Inflammatory macrophage treated with lipopolysaccharide for 4 hours (primary cell): ENCODE measurements at regions not wholly inside any gene's neighbourhood (a gene's known extent, or its start where the extent isn't known, plus 50 kb on each side); places are given as distances from the start of the nearest gene placed in this dataset.

Source experiments
- DNase-seq: peaks from one replicate; pipeline ENCODE4 v3.0.0-alpha.2; 2020

DNA sequence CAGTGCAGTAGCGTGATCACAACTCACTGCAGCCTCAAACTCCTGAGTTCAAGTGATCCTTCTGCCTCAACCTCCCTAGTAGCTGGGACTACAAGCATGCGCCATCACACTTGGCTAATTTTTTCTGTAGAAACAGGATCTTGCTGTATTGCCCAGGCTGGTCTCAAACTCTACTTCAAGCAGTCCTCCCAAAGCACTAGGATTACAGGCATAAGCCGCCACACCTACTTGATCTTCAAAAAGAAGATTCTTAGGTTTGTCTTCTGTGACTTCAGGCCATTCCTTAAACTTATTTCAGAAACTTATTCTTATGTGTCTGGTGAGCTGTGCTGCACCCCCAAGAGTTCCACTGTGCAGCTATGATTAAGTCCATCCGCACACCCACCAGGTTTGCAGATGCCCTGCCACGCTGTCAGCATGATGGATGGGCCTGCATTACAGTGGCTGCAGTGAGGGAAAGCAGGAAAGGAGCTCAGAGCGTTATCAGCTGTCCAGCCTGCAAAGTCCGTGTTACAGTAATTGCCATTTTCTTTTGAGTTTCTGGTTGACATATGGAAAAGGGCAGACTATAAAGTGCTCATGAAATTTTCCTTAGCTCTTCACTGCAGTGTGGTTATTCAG, 146.6 kb downstream of the AASDH start:
- DNase-seq = no peak

DNA sequence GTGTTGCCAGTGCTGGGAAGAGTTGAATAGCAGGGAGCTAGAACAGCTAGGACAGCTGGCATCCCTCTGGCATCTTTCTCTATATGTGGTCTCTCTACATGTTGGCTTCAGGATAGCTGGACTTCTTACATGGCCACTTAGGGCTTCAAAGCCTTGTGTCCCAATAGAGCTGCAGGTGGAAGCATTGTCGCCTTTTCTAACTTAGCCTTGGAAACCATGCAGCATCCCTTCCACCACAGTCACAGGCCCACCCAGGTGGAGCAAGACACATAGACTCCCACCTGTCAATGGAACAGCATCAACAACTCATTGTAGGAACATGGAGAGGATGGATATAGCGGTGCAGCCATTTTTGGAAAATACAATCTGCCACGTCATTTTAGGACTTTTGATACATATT, 149.0 kb downstream of the AASDH start:
- DNase-seq = no peak

DNA sequence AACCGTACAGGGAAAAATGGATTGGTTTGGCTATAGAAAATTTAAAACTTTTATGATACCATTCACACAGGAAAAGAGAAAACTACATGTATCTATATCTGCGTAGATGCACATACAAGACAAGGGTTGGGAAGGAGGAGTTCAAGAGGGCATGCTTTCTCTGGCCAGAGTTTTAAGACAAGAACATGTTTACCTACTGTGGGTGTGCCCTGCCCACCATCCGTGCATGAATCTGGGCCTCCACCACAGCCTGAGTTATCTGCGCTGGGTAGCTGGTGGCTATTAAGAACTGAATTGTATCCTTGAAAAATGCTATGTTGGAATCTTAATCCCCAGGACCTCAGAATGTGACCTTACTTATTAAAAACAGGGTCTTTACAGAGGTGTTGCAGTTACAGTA, 151.6 kb downstream of the AASDH start:
- no peak for DNase-seq

DNA sequence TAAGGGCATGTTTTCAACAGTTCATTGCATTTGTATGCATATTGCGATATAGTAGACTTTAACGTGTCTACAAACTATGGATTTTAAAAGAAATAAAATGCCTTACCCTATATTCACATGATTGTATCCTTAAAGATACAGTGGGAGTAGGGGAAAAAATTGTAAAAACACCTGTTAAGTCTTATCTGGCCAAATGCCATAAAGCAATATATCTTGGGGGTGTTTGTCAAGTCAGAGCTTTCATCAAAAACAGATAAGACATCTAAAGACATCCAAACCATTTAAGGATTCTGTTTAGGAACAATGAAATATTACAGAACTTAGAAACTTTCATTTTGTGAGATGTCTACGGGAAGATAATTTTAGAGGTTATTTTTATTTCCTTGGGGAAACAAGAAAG, 152.3 kb downstream of the AASDH start:
- no peak for DNase-seq

DNA sequence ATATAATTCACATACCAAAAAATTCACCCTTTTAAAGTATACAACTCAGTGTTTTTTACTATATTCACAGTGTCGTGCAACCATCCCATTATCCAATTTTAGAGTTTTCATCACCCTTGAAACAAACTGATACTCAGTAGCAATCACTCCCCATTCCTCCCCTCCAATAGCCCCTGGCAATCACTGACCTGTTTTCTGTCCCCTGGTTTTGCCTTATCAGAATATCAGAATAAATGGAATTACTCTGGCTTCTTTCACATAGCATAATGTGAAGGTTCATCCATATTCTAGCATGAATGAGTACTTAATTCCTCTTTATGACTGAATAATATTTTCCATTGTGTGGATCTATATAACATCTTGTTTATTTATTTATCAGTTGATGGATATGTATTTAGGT, 153.2 kb downstream of the AASDH start:
- DNase-seq = no peak

DNA sequence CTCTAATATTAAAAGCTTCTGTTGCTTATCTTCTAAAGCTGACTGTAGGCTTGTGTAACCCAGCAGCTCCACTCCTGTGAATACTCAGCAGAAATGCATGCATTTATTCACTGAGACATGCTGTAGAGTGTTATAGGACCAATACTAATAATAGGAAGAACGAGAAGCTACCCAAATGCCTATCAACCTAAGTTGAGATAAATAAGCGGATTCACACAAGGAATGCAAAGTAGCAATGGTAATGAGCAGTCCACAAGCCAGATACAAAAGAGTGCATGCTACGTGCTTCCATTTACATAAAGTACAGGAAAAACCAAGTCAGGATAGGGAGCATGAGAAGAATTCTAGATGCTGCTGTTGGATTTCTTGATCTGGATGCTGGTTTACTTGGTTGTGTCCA, 155.9 kb downstream of the AASDH start:
- no peak for DNase-seq

DNA sequence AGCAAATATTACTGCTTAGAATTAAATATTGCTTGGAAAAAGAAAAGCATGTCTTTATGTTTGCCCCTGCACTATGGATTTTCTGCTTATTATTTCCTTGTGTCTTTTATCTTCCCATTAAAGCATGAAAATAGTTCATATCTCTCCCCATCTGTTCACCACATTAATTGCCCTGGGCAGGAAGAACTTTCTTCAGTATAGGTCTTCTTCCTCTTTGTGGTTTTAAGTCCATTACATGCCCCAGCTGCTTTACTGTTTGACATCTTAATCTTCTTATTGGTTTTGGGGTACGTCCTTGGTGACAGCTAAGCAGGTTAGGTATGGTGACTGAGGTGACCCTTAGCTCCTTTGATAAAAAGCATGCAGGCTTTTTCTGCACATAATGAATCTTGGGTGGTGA, 157.3 kb downstream of the AASDH start:
- no peak for DNase-seq

DNA sequence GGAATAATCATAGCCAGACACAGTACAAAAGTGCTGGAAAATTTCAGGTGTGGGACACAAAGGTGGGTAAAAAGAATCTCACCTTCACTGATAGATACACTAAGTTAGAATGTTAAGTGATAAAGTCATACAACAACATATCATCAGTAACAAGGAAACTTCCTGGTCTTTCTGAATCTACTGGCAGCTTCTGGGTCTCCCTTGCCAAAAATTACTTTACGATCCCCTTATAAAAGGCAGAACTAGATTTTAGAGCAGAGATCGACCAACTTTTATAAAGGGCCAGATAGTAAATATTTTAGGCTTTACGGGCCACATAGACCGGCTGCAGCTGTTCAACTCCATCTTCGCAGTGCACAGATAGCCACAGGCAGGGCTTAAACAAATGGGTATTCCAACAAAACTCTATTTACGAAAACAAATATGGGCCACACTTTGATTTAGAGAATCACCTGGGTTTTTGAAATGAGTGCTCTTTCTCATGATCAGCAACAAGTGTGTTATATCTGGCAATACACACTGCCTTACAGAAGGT, 159.9 kb downstream of the AASDH start:
- no peak for DNase-seq

DNA sequence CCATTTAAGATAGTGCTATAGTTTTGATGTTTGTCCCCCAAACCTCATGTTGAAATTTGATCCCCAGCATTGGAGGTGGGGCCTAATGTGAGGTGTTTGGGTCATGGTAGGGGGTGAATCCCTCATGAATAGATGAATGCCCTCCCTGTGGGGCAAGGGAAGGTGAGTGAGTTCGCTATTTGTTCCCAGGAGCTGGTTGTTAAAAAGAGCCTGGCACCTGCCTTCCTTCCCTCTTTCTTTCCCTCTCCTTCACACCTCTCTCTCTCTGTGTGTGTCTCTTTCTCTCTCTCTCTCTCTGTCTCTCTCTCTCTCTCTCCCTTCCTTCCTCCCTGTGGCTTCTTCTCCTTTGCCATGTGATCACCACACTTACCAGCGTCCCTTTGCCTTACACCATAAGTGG, 160.7 kb downstream of the AASDH start:
- no peak for DNase-seq

DNA sequence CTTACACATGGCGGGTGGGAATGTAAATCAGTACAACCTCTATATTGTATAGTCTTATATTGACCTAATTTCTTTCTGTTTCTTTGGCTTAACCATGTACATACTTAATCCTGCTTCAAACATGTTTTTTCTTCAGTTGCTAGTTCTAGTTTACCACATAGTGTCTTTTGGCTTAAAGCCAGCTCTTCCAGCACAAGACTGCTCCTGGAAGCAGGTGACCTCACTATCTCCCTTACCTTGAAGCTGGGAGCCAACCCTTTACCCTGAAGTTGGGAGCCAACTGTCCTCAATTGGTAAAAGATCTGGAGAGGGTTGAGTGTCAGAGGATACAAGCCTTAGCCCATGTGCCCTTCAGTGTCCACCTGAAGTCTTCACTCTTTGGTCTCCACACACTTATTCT, 162.7 kb downstream of the AASDH start:
- DNase-seq = no peak

DNA sequence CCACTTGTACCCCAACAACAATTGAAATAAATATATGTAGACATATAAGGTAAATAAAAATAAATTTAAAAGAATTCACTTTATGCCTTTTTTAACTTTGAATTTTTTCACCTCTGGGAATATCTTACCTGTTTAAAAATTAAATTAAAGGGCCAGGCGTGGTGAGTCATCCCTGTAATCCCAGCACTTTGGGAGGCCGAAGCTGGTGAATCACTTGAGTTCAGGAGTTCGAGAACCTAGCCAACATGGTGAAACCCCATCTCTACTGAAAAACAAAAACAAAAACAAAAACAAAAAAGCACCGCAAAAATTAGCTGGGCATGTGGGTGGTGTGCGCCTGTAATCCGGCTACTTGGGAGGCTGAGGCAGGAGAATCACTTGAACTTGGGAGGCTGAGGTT, 164.8 kb downstream of the AASDH start:
- no peak for DNase-seq

DNA sequence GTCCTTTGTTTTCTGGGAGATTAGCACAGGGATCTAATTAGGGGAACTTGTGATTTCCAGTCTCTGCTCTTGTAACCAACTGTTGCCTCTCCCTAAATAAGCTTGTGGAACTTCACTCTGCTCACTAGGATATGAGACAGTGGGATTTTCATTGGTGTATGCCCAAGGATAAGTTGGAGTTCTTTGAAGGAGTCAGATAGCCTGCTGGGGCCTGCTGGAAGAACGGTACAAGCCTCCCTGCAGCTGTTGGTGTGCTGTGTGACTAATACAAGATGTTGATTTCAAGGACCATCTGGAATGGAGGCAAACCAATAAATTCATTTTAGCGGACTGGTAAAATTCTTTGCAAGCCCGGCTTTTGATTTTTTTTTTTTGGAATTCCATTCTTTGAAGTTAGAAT, 167.0 kb downstream of the AASDH start:
- no peak for DNase-seq

DNA sequence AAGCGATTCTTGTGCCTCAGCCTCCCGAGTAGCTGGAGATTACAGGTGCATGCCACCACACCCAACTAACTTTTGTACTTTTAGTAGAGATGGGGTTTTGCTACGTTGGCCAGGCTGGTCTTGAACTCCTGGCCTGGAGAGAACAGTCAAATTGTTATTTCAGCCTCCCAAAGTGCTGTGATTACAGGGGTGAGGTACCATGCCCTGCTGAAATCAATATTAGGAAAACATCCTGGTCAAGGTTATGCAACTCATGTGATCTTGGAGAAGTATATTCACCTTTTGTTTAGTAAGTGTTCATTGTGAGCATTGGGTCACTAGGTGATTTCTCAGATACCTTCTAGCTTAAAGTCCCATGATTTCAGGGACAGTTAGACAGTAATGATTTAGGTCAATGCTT, 167.8 kb downstream of the AASDH start:
- no peak for DNase-seq

DNA sequence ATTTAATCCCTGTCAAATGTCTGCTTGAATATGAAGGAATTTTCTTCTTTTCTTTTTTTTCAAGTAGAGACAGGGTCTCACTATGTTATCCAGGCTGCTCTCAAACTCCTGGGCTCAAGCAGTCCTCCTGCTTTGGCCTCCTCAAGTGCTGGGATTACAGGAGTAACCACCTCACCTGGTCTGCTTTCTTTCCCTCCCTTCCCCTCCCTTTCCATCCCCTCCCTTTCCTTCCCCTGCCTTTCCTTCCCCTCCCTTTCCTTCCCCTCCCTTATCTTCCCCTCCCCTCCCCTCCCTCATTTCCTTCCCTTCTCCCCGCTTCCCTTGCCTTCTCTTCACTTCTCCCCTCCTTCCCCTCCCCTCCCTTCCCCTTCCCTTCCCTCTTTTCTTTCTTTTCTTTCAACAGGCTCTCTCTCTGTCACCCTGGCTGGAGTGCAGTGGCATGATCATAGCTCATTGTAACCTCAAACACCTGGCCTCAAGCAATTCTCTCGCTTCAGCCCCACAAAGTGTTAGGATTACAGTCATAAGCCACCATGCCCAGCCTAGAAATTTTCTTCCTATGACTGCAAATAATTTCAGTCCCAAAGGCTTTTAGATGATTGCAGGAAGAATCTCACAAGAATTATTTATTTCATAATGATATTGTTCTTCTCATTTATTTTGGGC, 168.9 kb downstream of the AASDH start:
- DNase-seq = no peak

DNA sequence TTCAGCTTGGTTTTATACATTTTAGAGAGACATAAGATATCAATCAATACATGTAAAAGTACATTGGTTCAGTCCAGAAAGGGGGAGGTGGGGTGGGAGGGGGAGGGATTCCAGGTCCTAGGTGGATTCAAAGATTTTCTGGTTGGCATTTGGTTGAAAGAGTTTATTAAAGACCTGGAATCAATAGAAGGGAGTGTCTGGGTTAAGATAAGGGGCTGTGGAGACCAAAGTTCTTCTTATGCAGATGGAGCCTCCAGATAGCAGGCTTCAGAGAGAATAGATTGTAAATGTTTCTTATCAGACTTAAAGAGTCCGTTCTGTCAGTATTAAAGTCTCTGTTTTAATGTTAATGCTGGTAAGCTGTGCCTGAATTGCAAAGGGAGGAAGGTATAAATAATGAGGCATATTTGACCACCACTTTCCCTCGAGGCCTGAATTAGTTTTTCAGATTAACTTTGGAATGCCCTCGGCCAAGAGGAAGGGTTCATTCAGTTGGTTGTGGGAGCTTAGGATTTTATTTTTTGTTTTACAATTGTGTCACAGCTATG, 169.9 kb downstream of the AASDH start:
- no peak for DNase-seq

DNA sequence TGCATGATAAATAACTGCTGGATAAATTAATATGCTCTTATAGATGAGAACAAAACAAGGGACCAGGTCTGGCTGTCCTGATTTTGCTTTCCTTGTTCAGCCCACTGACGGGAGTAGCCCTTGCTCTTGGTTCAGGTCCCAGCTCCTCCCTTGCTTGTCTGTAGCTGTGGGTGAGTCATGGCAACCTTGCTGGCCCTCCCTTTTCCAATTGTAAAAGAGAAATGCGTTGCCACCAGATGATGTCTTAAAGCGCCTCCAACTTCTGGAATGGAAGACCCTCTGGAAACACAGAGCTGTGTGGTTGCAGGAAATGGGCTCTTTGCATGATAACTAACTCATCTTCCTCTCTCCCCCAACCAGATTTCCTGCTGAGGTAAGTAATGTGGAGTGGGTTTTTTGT, 171.4 kb downstream of the AASDH start:
- DNase-seq = no peak

DNA sequence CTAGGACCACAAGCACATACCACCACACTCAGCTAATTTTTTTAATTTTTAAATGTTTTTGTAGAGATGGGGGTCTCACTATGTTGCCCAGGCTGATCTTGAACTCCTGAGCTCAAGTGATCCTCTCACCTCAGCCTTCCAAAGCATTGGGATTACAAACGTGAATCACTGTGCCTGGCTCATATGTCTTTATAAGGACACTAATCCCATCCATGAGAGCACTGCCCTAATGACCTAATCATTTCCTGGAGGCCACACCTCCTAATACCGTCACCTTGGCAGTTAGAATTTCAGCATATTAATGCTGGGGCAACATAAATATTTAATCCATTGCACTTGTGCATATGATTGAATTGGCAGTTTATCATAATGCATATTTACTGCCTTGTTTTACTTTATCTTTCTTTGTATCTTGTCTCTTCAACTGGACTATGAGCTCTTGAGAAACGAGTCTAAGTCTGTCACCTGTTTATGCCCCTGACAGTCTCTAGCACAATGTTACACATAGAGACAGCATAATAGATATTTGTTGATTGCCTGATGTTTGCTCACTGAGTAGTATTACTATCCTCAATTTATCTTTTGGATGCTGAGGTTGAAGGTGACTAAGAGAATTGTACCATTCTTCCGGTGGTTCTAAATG, 172.0 kb downstream of the AASDH start:
- no peak for DNase-seq

DNA sequence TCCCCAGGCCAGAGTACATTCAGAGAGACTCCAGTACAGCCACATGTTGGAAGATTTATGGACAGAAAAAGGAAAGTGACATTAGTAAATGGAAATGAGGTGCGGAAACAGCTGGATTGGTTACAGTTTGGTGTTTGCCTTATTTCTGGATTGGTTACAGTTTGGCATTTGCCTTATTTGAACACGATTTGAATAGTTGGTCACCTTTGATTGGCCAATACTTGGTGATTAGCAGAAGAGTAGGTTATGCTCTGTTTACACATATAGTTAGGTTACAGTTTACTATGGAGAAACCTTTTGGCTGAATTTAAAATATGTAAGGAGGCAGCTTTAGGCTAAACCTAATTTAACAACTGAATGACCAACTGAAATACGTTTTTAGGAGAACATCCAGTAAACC, 173.7 kb downstream of the AASDH start:
- DNase-seq = no peak

DNA sequence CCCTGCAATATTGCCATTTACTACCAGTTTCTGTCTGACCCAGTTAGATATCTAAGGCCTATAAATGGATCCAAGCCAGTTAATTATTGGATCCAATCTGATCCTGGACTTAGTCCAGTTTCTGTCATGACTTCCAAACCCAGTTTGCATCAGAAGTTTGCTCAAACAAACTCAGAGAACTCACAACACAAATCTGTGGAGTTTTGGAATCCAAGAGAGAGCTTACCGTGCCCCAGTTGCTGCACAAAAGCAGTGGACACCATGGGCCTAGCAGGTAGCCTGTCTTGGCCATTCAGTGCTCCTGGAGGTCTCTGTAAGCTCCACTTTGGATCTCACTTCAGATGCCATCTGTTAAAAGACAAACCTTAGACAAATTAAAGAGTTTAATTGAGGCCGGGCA, 174.5 kb downstream of the AASDH start:
- DNase-seq = no peak

DNA sequence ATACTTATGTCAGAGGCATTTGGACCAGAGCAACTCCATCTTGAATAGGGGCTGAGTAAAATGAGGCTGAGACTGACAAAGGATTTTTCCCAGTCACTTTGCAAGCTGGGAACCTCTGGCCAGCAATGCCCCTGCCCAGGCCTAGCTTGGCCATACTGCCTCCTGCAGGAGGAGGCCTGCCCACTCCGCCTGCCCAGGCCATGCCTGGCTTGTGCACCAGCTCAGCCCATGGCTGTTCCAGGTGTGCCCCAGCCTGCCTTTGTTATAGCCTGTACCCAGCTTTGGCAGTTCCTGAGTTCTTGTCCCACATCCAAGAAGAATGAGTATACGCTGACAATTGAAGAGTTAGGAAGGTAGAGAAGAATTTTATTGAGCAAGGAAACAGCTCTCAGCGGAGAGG, 176.1 kb downstream of the AASDH start:
- DNase-seq = no peak

DNA sequence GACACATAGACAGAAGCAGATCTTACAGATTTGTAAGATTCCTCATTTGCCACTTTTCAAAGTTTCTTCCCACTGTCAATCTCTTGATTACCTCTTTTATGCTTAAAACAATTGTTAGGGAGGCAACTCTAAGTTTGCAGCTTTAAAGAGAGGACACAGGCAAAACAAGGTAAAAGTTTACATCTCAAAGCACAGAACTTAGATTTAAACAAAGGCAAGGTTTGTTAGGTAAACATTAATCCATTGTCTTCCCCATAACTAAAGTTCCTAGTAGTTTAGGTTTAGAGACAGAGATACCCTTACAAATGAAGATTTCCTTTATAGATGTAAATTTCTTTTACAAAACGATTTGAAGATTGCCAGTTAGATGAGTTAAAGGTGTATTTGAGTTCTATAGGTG, 176.9 kb downstream of the AASDH start:
- DNase-seq = no peak

DNA sequence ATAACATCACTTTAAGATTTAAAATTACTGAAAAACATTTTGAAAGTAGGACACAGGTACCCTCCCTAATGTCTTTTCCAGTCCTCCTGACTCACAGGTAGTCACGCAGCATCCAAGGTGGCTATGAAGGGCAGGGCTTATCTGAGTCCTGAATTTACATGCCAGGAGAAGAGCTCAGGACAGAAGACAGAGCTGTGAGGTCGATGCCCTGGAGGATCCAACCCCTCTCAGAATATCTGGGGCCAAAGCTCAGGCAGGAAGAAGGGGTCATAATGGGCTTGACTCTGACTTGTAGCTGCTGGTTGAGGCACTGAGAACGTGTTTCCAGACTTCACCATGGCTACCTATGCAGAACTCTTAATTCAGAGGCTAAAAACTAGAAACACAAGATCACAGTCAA, 177.5 kb downstream of the AASDH start:
- DNase-seq = no peak

DNA sequence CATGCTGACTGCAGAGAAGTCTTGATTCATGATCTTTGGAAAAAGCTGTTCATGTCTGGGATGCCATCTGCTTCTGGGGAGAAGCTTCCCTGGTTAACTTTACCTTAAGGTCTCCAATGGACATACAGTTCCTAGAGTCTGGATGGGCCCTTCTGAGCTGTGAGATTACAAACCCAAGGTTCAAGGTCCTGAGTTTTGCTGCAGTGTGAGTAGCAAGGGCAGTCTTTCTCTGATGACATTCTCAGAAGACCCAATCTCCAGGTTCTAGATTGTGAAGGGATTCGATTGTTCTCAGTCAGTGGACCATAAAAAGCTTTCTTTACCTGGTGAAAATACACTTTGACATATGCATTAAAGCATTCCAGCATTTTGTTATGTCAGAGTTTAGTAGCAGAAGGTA, 179.2 kb downstream of the AASDH start:
- no peak for DNase-seq

DNA sequence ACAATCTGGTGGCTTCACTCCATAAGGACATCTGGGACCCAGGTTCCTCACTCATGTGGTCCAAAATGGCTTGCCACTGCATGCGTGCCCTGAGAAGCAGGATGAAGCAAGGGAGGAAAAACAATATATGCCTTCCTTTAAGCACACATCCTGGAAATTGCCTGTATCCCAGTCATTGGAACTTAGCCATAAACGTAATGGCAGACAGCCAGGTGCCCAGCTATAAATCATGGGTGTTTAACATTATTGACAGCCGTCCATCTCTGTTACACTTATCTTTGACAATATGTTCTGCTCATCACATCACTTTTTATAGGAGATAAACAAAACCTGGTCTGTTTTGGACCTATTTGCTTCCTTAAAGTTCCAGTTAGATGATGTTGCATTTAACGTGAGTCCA, 181.0 kb downstream of the AASDH start:
- no peak for DNase-seq
